ENCODE measurements at regions not wholly inside any gene's neighbourhood (a gene's known extent, or its start where the extent isn't known, plus 50 kb on each side); places are given as distances from the start of the nearest gene placed in this dataset.

DNA sequence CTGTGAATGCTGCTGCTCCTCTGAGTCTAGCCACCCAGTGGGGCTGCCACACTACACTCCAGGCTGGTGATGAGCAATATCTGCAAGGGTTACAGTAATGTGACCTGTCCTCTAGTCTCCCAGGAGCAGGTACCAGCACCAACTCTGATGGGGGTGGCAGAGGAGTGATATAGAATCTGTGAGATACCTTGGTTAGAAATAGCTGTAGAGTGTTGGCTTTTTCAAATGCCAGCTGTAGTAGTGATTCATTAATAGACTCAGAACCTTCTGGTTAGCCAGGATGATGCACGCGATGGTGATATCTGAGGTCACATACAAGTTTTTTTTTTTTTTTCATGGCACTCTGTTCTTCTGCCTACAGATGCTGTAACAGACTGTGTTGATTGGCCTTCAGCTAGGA is 757.1 kb downstream of the INHBA start:
- TF ChIP-seq, protein P1, sequence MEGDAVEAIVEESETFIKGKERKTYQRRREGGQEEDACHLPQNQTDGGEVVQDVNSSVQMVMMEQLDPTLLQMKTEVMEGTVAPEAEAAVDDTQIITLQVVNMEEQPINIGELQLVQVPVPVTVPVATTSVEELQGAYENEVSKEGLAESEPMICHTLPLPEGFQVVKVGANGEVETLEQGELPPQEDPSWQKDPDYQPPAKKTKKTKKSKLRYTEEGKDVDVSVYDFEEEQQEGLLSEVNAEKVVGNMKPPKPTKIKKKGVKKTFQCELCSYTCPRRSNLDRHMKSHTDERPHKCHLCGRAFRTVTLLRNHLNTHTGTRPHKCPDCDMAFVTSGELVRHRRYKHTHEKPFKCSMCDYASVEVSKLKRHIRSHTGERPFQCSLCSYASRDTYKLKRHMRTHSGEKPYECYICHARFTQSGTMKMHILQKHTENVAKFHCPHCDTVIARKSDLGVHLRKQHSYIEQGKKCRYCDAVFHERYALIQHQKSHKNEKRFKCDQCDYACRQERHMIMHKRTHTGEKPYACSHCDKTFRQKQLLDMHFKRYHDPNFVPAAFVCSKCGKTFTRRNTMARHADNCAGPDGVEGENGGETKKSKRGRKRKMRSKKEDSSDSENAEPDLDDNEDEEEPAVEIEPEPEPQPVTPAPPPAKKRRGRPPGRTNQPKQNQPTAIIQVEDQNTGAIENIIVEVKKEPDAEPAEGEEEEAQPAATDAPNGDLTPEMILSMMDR (IDR thresholded peaks at IDR 0.05; ENCODE audit: low read depth, low read length, missing input control) = no peak
- TF ChIP-seq RAD21 (IDR thresholded peaks at IDR 0.05) (no peak), GABPA (IDR thresholded peaks at IDR 0.05 in 1 of 2, conservative IDR thresholded peaks at IDR 0.05 in 1 of 2) (no peak)
- TF ChIP-seq, protein P2, sequence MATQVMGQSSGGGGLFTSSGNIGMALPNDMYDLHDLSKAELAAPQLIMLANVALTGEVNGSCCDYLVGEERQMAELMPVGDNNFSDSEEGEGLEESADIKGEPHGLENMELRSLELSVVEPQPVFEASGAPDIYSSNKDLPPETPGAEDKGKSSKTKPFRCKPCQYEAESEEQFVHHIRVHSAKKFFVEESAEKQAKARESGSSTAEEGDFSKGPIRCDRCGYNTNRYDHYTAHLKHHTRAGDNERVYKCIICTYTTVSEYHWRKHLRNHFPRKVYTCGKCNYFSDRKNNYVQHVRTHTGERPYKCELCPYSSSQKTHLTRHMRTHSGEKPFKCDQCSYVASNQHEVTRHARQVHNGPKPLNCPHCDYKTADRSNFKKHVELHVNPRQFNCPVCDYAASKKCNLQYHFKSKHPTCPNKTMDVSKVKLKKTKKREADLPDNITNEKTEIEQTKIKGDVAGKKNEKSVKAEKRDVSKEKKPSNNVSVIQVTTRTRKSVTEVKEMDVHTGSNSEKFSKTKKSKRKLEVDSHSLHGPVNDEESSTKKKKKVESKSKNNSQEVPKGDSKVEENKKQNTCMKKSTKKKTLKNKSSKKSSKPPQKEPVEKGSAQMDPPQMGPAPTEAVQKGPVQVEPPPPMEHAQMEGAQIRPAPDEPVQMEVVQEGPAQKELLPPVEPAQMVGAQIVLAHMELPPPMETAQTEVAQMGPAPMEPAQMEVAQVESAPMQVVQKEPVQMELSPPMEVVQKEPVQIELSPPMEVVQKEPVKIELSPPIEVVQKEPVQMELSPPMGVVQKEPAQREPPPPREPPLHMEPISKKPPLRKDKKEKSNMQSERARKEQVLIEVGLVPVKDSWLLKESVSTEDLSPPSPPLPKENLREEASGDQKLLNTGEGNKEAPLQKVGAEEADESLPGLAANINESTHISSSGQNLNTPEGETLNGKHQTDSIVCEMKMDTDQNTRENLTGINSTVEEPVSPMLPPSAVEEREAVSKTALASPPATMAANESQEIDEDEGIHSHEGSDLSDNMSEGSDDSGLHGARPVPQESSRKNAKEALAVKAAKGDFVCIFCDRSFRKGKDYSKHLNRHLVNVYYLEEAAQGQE (IDR thresholded peaks at IDR 0.05) = no peak

All from liver (tissue), 3 donors.